ENCODE measurements at regions not wholly inside any gene's neighbourhood (a gene's known extent, or its start where the extent isn't known, plus 50 kb on each side); places are given as distances from the start of the nearest gene placed in this dataset.

DNA sequence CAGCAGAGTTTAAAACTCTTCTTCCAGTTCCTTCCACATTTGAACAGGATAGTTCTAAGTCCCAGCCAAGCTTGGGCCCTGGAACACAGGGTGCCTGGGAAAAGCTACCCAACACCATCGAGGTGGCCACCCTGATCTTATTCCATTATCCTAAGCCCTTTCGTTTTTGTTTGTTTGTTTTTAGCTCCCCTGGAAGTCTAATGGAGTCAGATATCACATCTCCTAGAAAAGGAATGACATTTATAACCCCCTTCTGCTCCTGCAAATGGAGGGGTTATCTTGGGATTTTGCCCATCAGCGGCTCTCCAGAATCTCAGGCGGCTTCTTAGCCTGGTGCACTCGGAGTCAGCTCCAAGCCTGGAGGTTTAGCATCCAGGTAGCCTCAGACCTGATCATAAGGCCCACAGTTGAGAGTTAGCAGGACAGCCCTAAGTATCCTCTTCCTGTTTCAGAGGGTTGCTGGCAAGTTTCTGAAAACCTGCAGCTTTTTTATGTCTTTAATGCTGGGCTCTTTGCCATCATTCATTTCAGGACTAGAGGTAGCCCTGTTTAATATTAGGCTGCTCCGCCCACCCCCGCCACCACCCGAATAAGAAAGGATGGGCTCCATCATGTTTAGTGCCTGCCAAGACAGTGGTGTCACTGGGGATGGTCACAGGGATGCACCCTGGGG is 230.0 kb upstream of the LNX1 start:
- FAIRE-seq (no peak), DNase-seq (ENCODE audit: low spot score in 2 of 2) (no peak)

DNA sequence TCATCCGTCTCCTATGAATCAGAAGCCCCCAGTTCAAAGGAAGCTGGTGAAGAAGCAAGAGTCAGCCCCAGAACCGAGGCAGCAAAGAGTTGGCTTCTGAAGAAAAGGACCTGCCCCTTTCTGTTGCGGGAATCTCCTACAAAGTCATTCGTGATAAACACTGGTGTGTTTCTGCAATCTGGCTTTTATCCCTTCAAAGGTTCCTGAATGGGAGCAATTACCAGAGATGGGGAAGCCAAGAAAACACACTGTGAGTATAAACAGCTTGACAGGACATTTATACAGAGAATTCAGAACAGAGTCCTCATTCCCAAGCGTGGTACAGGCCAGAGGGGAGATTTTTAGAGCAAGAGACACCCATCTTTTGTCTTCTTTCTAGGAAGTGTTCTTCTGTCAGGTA is 226.8 kb upstream of the LNX1 start:
- DNase-seq (ENCODE audit: low spot score in 2 of 2), result no peak
- FAIRE-seq, result no peak

DNA sequence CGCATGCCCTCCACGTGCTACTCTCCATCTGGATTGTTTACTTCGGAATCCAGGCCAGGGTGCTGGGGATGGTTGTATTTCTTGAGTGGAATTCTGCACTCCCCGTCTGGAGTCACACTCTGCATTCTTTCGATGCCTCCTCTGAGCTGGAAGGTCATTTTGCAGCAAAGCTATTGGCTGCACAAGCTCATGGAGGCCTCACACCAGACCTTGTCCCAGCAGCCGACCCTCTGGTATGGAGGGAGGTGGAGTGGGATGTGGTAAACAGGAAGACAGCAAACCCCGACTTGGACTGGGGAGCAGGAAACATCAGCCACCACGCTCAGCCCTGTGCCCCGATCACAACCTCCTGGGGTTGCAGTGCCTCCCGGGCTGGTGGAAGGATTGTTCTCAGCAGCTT is 225.3 kb upstream of the LNX1 start:
- no peak for FAIRE-seq

DNA sequence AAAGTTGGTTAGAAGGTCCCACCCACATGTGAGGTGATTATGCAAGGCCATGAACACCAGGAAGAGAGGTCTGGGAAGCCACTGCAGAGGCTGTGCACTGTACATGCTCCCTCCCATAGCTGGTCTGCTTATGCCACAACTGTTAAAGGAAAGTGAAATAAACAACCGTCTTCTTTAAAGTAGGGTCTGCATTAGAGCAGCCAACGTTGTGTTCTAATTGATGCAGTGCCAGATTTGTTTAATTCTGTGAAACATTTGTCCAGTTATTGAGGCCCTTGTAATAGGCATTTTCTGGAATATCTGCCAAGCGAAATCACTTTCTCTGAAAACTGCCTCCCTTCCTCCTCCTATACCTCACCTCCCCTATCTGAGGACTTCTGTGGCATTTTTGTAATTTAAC is 224.0 kb upstream of the LNX1 start:
- no peak for FAIRE-seq
- no peak for DNase-seq (ENCODE audit: low spot score in 2 of 2)

More for the DNA sequence above, 225.3 kb upstream of the LNX1 start:
- no peak for DNase-seq (ENCODE audit: low spot score in 2 of 2)

DNA sequence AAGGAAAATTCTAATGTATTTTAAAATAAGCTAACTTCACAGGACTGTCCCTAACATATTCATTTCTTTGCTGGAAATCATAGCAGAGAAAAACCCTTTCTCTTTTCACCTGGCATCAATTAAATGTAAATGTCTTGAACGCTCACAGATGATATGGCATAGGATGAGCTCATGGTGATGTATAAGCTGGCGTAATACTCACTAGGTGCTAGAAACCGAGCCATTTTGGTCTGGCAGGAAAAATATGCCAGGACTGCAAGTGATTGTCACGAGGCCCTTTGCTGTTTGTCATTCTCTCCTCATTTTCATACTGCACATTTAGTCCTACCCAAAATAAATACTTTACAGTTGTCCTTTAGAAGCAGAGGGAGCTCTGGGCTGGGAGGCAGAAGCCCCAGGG is 222.7 kb upstream of the LNX1 start:
- no peak for FAIRE-seq

DNA sequence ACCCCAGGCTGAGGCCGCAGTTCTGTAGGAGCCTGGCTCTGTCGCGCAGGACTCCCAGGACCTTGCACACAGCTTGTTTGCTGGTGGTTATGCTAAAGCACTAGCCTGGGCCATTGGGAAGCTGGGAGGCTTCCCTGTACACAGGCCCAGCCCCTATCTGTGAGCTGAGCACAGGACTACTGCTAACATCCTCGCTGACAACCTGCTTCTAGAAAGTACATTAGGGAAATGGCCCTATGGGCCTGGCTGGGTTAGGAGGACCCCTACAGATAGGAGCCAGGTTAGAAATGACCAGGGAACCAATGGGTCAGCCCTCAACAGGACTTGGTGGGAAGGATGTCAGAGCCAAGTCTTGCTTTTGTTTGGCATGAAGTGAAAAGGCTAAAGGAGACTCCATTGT is 219.4 kb upstream of the LNX1 start:
- no peak for FAIRE-seq

More for the DNA sequence above, 222.7 kb upstream of the LNX1 start:
- no peak for DNase-seq (ENCODE audit: low spot score in 2 of 2)

DNA sequence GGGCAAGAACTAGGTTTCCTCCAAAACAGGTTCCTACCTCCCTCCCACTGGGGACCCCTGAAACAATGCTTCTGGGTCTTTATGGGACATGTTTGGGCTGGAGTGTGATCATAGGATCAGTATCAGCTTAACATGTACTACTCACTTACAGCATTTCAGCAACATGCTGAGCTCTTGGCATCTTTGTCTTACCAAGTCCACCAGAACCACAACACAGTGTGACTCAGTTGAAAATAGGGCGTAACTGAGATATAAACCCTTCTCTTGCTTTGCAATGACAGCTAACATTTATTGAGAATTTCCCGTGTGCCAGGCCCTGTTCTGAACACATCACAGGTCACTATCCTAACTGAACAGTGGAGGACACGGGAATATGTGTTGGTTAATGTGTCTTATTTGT is 218.5 kb upstream of the LNX1 start:
- DNase-seq (ENCODE audit: low spot score in 2 of 2) (no peak), FAIRE-seq (no peak)

More for the DNA sequence above, 219.4 kb upstream of the LNX1 start:
- no peak for DNase-seq (ENCODE audit: low spot score in 2 of 2)

DNA sequence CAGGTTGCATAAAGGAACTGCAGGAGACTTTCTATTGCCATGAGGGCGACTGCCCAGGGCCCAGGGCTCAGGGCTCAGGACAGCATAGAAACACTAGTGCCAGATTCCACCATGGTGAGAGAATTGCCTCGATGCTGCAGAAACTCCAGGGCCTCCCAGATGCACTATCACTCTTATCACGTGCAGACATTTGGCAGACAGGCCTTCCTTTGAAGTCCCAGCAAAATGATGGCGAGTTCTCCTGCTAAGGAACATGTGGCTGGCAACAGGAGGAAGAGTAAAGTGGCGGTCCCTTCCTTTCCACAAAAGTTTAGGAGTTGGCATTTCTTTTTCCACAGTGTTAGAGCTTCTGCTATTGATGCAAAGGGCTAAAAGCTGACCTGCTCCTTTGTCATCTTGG is 214.0 kb upstream of the LNX1 start:
- no peak for DNase-seq (ENCODE audit: low spot score in 2 of 2)
- no peak for FAIRE-seq

DNA sequence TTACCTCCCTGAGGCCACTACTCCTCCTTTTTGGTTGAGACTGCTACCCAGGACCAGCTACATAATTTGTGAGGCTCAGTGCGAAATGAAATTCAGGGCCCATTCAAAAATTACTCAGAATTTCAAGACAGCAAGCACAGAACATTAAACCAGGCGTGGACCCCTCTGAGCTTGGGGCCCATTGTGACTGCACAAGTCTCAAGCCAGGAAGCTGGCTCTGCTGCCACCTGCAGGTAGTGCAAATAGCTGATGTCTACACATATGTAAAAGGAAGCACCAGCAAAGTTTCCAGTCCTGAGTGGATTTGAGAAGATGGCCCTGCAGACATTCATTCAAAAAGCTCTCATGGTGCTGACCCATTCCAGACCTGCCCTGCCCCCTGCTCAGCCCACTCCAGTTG is 213.4 kb upstream of the LNX1 start:
- FAIRE-seq, result no peak
- DNase-seq (ENCODE audit: low spot score in 2 of 2), result no peak

DNA sequence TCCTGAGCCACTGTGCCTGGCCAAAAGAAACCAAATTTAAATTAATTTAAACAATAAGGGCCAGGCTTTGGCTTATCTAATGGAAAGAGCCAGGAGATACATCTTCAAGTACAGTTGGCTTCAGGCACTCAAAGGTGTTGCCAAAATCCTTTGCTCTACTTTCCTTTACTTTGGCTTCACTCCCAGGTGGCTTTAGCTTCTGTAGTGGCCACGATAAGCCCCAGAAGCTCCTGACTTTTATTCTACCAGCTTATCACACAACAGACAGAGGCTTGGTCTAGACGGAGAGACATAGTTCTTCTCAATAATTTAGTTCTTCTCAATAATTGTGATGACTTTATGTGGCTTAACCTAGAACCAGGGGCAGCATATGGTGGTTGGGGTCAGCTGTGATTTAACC is 211.2 kb upstream of the LNX1 start:
- no peak for FAIRE-seq
- no peak for DNase-seq (ENCODE audit: low spot score in 2 of 2)

DNA sequence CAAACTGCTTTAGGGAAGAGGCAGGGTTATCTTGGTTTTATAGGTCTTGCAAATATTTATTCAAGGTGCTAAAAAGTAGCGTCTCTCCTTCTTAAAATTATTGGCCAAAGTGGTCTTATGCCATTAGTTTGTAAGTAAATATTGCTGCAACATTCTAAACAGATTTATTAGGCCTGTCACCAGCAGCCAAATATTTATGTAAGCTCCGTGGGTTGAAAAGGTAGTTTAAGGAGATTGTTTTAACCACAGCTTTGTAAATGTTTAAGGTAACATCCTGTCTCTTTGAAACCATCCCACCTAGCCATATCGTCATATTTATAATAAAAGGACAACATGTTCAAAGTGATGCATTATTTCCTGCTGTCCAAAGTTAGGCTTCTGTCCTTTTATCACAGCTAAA is 210.1 kb upstream of the LNX1 start:
- FAIRE-seq (no peak), DNase-seq (ENCODE audit: low spot score in 2 of 2) (no peak)

DNA sequence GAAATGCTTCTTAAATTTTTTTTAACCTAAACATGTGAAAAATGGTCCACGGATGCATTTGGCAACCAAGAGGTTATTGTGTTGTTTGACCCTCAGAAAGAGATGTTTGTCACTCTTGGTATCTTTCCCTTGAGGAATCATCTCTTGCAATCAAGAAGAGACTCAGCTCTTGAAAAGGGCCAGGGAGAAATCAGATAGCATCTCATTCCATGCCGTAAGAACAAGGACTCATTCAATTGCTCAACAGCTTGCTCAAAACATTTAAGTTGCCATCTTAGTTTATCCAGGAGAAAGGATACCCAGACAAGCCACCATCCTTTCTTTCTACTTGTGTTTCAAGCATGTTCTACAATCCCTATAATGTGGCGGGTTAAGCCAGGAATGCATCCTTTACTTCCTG is 209.5 kb upstream of the LNX1 start:
- DNase-seq (ENCODE audit: low spot score in 2 of 2), result no peak
- no peak for FAIRE-seq

DNA sequence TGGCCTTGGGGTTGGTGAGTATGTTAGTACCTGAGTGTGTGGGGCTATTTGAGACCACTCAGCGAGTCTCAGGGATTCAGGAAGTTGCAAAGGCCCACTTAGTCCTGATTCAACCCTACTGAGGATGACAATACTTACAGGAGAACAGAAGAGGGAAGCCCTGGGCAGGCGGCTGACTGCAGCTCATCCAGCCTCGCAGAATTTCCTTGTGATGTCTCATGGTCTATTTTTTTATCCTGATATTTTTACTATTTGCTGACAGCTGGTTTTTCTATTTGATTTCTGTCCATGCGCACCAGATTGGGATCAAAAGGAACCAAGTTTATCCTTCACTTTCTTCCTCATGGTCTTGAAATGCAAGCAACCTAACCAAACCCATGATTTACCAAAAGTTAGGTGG is 201.8 kb upstream of the LNX1 start:
- DNase-seq (ENCODE audit: low spot score in 2 of 2) (no peak), FAIRE-seq (no peak)

DNA sequence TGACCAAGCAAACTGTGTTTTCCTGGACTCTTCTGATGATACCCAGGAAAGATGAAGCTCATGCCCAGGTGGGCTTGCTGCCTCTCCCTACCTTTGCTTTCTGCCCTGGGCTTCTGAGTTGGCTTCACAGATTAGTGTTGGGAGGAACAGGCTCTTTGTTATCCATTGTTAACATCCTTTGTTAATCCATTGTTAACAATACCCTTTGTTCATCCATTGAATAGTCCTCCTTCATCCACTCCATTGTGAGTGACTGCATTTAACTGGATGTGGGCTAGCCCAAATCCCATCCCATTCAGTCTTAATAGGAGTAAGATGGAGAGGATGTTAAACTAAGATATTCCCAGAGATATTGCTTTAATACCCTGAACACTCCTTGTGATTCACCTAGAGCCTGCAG is 199.0 kb upstream of the LNX1 start:
- DNase-seq (ENCODE audit: low spot score in 2 of 2) (peak in 1 of 2 donors; percentile 4), FAIRE-seq (peak; percentile 28)

DNA sequence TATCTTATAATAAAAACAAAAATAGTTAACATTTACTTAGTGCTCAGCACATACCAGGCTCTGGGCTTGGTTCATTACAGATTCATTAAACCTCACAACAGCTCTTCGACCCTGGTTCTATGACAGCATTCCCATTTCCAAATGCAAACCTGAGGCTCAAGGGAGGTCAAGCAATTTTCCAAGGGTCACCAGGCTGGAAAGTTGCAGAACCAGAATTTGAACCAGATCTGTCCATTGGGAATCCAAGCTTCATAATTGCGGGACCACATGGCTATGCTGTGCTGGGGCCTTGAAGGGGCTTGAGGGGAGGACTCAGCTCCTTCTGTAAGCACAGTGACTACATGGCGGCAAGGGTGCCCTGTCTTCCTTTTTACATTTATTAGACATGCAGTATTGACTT is 197.3 kb upstream of the LNX1 start:
- FAIRE-seq (no peak), DNase-seq (ENCODE audit: low spot score in 2 of 2) (no peak)

DNA sequence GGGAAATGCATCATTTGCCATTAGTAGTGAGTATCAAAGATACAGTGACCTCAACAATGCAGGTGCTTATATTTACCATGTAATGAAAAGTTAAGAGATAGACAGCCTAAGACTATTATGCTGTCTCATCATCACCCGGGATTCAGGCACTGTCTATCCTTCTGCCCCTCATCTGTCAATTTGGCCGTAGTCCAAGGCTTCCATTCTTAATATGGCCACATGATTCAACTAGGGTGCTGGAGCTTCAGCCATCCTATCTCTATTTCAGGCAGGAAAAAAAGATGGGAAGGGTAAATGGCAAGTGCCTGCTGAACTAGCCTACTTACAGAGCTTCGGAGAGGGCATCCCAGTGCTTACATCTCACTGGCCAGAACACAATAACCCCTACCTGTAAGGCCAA is 196.7 kb upstream of the LNX1 start:
- FAIRE-seq (no peak), DNase-seq (ENCODE audit: low spot score in 2 of 2) (no peak)

DNA sequence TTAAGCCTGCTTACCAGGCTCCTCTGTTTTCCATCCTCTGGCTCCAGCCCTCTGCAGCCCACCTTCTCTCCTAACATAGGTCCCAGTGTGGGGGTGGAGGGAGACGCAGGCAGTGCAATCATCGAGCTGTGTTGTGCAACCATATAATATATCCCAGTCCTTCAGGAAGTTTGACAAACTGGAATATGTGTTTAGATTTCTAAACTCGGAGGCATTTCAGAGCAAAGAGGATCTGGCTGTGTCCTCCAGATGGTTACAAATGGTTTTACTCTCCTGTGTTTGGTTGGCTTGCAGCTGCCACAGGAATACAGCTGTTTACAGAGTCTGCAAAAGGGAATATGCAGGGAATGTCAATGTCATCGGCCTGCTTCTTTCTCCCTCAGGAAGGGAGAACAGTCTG is 195.3 kb upstream of the LNX1 start:
- FAIRE-seq, result no peak
- no peak for DNase-seq (ENCODE audit: low spot score in 2 of 2)

DNA sequence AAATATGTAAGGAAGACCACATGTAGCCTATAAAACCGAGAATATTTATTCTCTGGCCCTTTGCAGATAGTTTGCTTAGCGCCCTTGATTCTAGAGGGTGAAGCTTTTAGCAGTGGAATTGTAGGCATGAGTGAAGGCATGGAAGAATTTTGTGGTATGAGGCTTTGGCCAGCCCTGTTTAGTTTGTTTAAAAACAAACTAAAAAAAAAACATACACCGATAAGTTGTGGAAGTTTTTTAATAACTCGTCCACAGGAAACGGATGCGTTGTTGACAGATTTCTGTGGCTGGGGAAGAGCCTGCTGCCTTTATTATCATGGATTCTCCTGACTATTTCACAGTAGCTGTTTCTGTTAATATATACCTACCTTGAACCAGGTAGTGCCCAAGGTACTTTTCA is 194.7 kb upstream of the LNX1 start:
- FAIRE-seq, result no peak
- no peak for DNase-seq (ENCODE audit: low spot score in 2 of 2)

DNA sequence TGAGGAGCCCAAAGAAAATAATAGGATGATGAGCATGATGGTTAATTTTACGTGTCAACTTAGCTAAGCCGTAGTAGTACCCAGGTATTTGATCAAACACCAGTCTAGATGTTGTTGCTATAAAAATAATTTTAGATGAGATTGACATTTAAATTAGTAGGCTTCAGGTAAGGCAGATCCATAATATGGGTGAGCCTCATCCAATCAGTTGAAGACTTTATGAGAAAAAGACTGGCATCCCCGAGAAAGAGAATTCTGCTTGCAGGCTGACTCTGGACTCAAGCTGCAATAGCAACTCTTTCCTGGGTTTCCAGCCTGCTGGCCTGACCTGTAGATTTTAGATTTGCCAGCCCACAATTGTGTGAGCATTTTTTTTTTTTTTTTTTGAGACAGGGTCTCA is 192.8 kb upstream of the LNX1 start:
- no peak for DNase-seq (ENCODE audit: low spot score in 2 of 2)
- no peak for FAIRE-seq

DNA sequence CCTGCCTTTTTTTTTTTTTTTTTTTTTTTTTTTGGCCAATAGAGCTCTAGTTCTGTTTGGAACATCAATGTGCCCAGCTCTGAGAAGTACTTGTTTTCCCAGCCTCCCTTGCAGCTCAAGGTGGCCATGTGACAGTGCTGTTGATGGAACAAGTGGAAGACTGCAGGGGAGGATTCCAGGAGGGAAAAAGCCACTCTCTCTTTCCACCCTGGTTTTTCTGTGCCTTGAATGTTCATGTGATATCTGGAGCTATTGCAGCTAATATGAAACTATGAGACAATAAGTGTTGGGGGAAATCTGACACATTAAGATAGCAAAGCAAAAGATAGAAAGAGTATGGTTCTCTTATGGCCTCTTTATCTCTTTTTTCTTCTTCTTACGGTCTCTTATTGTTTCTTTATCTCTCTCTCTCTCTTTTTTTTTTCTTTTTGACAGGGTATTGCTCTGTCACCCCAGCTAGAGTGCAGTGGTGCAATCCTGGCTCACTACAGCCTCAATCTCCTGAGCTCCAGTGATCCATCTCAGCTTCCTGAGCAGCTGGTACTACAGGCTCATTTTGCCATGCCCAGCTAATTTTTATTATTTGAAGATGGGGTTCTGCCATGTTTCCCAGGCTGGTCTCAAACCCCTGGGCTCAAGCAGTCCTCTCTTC is 192.0 kb upstream of the LNX1 start:
- FAIRE-seq (no peak), DNase-seq (ENCODE audit: low spot score in 2 of 2) (no peak)

DNA sequence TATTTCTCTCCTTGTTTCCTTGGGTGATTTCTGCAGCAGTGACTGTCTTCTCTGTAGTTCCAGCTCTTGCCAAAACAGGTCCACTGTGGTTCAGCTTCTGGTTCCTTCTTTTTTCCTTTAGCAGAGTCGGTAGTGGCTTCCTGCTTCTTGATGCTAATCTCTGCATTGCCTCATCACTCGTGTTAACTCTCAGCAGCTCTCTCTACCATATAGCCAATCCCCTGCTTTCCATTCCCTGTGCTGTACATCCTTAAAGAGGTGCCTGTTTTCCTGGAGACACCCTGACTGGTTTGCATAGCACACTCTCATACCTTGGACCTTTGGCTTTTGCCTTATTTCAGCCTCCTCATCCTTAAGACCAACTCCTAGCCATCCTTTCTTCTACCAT is 191.2 kb upstream of the LNX1 start:
- FAIRE-seq, result no peak
- DNase-seq (ENCODE audit: low spot score in 2 of 2), result no peak

DNA sequence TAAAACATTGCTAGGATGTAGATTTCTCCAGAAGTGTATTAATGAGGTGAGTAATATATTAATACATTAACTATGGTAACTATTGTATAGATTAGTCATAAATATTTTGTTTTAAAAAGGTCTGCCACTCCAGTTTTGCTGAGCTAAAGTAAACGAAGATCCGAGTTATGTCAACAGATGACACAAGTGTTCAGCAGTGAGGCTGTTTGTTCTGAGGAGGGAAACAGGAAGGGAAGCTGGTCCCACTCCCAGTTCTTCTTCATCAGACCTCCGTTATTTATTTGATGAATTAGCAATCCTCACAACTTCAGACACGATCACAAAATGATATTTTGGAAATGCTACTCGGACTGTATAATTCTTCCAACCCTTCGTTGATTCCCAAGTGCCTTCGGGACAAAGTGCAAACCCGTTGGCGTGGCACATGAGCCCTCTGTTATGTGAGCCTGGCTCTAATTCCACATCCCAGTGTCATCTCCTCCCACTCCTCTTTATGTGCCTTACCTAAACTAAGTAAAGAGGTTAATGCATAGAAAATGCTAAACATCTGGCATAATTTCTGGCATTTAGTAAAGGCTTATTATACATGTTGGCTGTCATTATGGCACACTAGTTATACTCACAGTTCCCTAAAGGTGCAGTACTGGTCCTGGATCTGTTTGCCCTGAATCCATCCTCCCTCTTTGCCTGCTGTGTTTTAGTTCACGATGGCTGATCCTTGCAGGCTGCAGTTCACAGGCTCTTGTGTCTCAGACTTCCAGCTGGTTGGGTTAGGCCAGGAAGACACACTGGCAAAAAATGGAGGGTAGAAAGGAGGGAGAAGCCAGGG is 190.6 kb upstream of the LNX1 start:
- FAIRE-seq, result no peak

More for the DNA sequence above, 190.6 kb upstream of the LNX1 start:
- no peak for DNase-seq (ENCODE audit: low spot score in 2 of 2)

Measured in frontal cortex (tissue), 3 donors.